Left ventricle myocardium inferior (tissue), 1 donor: ENCODE measurements at regions not wholly inside any gene's neighbourhood (a gene's known extent, or its start where the extent isn't known, plus 50 kb on each side); places are given as distances from the start of the nearest gene placed in this dataset.

Source experiments
- DNase-seq: peaks from one replicate; pipeline ENCODE4 v3.0.0-alpha.2; 2020
- H3K27ac ChIP-seq: fragments of 200-600 bp; replicated peaks from 2 replicates; pipeline ENCODE4 v1.8.0; 2021
- H3K27me3 ChIP-seq: fragments of 200-600 bp; 2 replicates; pipeline ENCODE4 v1.8.0; 2021; ENCODE audit warnings: low read depth
- H3K36me3 ChIP-seq: fragments of 200-600 bp; 2 replicates; pipeline ENCODE4 v1.8.0; 2021
- H3K4me1 ChIP-seq: fragments of 200-600 bp; 2 replicates; pipeline ENCODE4 v1.8.0; 2021
- H3K4me3 ChIP-seq: fragments of 200-600 bp; 2 replicates; pipeline ENCODE4 v1.8.0; 2021; ENCODE audit warnings: mild to moderate bottlenecking, moderate library complexity
- H3K9me3 ChIP-seq: fragments of 200-600 bp; replicated peaks from 2 replicates; pipeline ENCODE4 v1.8.0; 2021
- CTCF ChIP-seq: fragments of 200-600 bp; IDR thresholded peaks from 2 replicates; pipeline ENCODE4 v1.8.0; 2021; ENCODE audit warnings: antibody characterized with exemption, mild to moderate bottlenecking, borderline replicate concordance
- intact Hi-C: fragments of 100-400 bp; cut with micrococcal nuclease; formaldehyde crosslinking; loops from one replicate; pipeline ENCODE4 v1.11.0; 2022
- donor health status: DM: no; HTN: yes; CAD: no; lungs with severe emphysema.

DNA sequence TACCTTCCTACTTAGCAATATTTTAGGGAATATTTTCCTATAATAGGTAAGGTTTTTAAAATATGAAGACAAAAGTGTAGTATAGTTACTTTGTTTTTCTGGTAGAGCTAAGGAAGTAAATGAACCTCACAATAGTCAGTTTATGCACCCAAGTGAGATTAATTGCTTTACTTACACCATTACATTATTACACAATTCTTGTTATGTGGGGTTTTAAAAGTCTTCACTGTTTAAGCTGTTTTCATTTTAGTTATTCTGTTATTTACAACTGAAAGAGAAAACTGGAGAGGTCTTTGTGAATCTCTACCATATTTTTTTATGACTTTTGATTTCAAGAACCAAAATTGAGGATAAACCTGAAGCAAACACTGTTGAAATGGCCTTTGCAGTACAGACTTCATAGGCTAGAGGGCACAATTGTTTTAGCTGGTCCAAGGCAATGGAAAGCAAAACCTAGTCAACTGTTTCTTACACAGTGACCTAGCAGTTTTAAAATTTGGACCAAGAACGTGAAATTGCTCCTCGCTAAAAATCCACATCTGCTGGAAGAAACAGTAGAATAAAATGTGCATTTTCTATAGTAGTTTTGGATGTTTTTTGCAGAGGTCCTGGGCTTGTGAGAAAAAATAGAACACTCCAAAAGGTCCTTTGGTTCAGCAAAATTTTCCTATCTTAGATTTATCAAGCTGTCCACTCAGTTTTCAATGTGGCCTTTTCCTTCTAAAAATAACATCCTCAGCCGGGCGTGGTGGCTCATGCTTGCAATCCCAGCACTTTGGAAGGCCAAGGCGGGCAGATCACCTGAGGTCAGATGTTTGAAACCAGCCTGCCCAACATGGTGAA, 66.4 kb upstream of the FER start:
- peaks cover 5% of the 10 kb centered on the region for H3K4me1 ChIP-seq
- intact Hi-C loops: no loop called here
- DNase-seq: no peak
- H3K27me3 ChIP-seq: no peaks in the 10 kb centered on the region
- H3K36me3 ChIP-seq: no peaks in the 10 kb centered on the region
- no peaks in the 10 kb centered on the region for H3K9me3 ChIP-seq
- peak overlapping the region; percentile 49 for H3K27ac ChIP-seq
- TF ChIP-seq CTCF: peak; percentile 85
- peak overlapping the region; percentile 31 for H3K4me3 ChIP-seq

DNA sequence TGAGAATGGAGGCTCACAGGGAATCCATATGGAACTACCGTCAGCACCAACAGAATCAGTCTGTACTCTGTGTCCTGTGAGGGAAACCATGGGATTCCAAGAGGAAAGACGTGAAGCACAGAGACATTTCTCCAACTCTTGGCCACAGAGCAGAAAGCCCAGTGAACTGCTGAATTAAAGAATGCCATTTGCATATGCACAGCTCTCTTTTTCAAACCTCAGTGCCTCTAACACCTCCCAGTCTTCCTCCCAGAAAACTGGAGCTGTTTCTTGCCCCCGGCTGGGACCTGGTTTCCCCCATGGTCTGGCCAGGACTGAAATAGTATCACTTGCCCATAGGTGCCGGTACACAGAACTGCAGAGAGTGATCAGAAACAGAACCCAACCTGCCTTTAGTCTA, 69.6 kb upstream of the FER start:
- Histone ChIP-seq H3K36me3 (no peaks in the 10 kb centered on the region), H3K27me3 (no peaks in the 10 kb centered on the region), H3K4me3 (no peak overlapping the region), H3K4me1 (peaks cover 5% of the 10 kb centered on the region), H3K9me3 (no peaks in the 10 kb centered on the region), H3K27ac (no peak overlapping the region)
- DNase-seq: no peak
- TF ChIP-seq CTCF: no peak
- intact Hi-C loops: no loop called here

GRCh38 chr5:108675736-108676135, 72.0 kb upstream of the FER start:
- no peak for DNase-seq
- no peaks in the 10 kb centered on the region for H3K9me3 ChIP-seq
- no peaks in the 10 kb centered on the region for H3K27me3 ChIP-seq
- no peaks in the 10 kb centered on the region for H3K36me3 ChIP-seq
- no peak overlapping the region for H3K4me3 ChIP-seq
- peaks cover 7% of the 10 kb centered on the region for H3K4me1 ChIP-seq
- intact Hi-C loops: no loop called here
- no peak overlapping the region for H3K27ac ChIP-seq
- no peak for TF ChIP-seq CTCF

DNA sequence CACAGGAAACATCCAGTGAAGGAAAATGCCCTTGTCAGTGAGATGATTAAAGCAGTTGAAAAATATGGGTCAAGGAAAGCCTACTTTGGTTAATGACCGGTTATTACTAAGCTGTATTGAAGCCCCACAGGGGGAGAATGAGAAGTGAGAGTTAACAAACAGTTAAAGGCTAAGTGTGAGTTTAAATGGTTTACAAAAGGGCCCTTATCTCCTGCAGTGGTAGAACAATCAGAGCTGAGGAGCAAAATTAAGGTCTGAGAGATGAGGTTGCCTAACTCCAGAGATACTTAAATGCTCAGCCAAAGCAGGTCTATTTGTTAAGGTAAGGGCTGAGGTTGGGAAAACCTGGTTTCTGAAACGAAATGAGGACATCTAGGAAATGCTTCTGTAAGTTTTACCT, 75.1 kb upstream of the FER start:
- Histone ChIP-seq H3K4me3 (no peak overlapping the region), H3K27me3 (no peaks in the 10 kb centered on the region), H3K36me3 (no peaks in the 10 kb centered on the region), H3K9me3 (no peaks in the 10 kb centered on the region), H3K4me1 (peaks cover 10% of the 10 kb centered on the region), H3K27ac (no peak overlapping the region)
- intact Hi-C loops: no loop called here
- TF ChIP-seq CTCF: no peak
- no peak for DNase-seq

DNA sequence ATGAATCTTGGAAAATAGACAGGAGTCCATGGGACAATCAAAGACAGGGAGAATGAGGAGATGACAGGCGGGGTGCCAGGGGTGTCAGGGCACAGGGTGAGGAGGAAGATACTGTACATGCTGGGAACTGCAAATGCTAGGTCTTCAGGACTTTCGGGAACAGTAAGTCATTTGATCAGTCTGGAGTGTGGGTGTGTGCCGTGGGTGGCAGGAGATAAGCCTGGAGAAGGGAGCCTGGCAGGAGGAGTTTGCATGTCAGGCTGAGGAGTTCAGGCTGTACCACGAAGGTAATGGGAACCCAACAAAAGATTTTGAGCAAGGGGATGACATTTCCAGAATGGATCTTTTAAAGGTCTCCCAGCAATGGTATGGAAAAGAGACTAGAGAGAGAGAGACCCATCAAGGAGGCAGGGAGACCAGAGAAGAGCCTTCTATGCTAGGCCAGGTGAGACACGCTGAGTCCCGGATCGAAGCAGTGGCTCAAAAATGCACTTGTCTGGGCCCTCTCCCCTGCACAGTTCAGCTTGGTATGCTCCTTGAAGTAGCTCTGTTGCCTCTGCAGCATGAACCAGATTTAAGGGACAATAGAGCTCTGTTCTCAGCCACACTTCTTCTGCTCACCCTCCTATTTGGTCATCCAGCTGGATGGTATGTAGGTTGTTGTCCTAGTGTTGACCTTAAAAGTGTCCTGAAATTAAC, 77.0 kb upstream of the FER start:
- Histone ChIP-seq H3K4me1 (peaks cover 10% of the 10 kb centered on the region), H3K4me3 (no peak overlapping the region), H3K27ac (no peak overlapping the region), H3K9me3 (no peaks in the 10 kb centered on the region), H3K27me3 (no peaks in the 10 kb centered on the region), H3K36me3 (no peaks in the 10 kb centered on the region)
- intact Hi-C loops: no loop called here
- no peak for DNase-seq
- no peak for TF ChIP-seq CTCF
